HL-60 (cell line): ENCODE measurements at regions not wholly inside any gene's neighbourhood (a gene's known extent, or its start where the extent isn't known, plus 50 kb on each side); places are given as distances from the start of the nearest gene placed in this dataset.

Source experiments
- DNase-seq, 2 experiments: peaks; one replicate each; pipeline ENCODE4 v3.0.0-alpha.2; 2010 to 2020; ENCODE audit warnings: low read depth in 1 of 2, low spot score in 1 of 2
- H3K27ac ChIP-seq: fragments of 250-450 bp; sonication (Bioruptor Pico); replicated peaks from 2 replicates; pipeline ENCODE4 v1.5.1; 2020; ENCODE audit warnings: mild to moderate bottlenecking, moderate library complexity
- H3K27me3 ChIP-seq: fragments of 250-450 bp; sonication (Bioruptor Pico); 2 replicates; pipeline ENCODE4 v1.5.1; 2021; ENCODE audit warnings: mild to moderate bottlenecking, moderate library complexity; ENCODE audit not compliant: insufficient read depth, poor library complexity, severe bottlenecking
- H3K4me3 ChIP-seq: replicated peaks from 2 replicates; pipeline ENCODE4 v1.5.1; 2011; ENCODE audit warnings: mild to moderate bottlenecking, control low read depth, low read length; ENCODE audit not compliant: insufficient read depth
- GABPA ChIP-seq: IDR thresholded peaks from 2 replicates; pipeline ENCODE4 v1.6.1; 2012; ENCODE audit warnings: low read depth
- POLR2AphosphoS5 ChIP-seq: IDR thresholded peaks from 2 replicates; pipeline ENCODE4 v1.6.1; 2012; ENCODE audit warnings: low read depth
- SPI1 ChIP-seq: IDR thresholded peaks from 2 replicates; pipeline ENCODE4 v1.6.1; 2012; ENCODE audit warnings: low read depth, mild to moderate bottlenecking, borderline replicate concordance
- TF ChIP-seq, protein P1 (sequence below): IDR thresholded peaks from 2 replicates; pipeline ENCODE4 v1.6.1; 2012; ENCODE audit warnings: low read depth; ENCODE audit not compliant: insufficient replicate concordance
- TF ChIP-seq, protein P2 (sequence below): IDR thresholded peaks from one replicate; pipeline ENCODE4 v1.5.1; 2011; ENCODE audit warnings: low read length, control low read depth, inconsistent platforms; ENCODE audit not compliant: insufficient read depth

DNA sequence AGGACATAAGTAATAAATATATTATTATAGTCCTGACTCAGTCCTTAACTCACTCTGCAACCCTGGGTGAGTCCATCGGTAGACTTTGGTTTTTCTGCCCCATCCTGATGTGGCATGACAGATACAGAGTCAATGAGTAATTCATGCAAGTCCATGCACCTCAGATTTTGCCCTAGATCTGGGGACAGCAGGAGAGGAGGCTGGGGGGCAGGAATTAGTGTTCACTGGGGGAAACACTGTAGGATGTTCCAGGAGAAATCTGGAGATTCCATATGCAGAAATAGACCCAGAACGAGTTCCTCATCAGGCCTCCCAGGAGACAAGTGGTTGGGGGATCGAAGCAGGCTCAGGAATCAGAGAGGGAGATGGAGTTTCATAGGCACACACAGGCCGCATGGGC, 150.8 kb downstream of the DICER1 start:
- no peaks in the 10 kb centered on the region for H3K27me3 ChIP-seq
- no peak for DNase-seq
- TF ChIP-seq POLR2AphosphoS5 (no peak), SPI1 (no peak), GABPA (no peak)
- no peak overlapping the region for H3K27ac ChIP-seq
- H3K4me3 ChIP-seq = no peak overlapping the region

DNA sequence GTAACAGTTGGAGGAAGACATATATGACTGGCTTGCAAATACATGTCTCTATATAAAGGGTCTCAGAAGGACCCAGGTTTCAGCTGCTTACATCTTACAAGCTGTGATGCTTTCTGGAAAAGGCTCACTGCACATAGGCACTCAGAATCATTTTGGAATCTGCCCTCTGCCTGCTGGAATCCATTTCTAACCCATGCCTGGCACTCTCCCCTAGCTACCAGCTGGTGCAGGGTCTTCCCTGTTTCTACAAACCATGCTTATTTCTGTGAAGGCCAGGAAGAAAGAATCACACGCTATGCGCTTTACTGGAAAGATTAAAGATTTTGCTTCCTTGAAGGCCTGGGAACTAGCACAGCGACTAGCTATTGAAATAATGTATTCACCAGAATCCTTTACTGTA, 151.3 kb downstream of the DICER1 start:
- no peak for DNase-seq
- H3K27me3 ChIP-seq = no peaks in the 10 kb centered on the region
- H3K27ac ChIP-seq = no peak overlapping the region
- TF ChIP-seq, protein P1, sequence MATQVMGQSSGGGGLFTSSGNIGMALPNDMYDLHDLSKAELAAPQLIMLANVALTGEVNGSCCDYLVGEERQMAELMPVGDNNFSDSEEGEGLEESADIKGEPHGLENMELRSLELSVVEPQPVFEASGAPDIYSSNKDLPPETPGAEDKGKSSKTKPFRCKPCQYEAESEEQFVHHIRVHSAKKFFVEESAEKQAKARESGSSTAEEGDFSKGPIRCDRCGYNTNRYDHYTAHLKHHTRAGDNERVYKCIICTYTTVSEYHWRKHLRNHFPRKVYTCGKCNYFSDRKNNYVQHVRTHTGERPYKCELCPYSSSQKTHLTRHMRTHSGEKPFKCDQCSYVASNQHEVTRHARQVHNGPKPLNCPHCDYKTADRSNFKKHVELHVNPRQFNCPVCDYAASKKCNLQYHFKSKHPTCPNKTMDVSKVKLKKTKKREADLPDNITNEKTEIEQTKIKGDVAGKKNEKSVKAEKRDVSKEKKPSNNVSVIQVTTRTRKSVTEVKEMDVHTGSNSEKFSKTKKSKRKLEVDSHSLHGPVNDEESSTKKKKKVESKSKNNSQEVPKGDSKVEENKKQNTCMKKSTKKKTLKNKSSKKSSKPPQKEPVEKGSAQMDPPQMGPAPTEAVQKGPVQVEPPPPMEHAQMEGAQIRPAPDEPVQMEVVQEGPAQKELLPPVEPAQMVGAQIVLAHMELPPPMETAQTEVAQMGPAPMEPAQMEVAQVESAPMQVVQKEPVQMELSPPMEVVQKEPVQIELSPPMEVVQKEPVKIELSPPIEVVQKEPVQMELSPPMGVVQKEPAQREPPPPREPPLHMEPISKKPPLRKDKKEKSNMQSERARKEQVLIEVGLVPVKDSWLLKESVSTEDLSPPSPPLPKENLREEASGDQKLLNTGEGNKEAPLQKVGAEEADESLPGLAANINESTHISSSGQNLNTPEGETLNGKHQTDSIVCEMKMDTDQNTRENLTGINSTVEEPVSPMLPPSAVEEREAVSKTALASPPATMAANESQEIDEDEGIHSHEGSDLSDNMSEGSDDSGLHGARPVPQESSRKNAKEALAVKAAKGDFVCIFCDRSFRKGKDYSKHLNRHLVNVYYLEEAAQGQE = no peak
- TF ChIP-seq SPI1 = no peak
- TF ChIP-seq POLR2AphosphoS5 = no peak
- no peak for TF ChIP-seq GABPA
- TF ChIP-seq, protein P2, sequence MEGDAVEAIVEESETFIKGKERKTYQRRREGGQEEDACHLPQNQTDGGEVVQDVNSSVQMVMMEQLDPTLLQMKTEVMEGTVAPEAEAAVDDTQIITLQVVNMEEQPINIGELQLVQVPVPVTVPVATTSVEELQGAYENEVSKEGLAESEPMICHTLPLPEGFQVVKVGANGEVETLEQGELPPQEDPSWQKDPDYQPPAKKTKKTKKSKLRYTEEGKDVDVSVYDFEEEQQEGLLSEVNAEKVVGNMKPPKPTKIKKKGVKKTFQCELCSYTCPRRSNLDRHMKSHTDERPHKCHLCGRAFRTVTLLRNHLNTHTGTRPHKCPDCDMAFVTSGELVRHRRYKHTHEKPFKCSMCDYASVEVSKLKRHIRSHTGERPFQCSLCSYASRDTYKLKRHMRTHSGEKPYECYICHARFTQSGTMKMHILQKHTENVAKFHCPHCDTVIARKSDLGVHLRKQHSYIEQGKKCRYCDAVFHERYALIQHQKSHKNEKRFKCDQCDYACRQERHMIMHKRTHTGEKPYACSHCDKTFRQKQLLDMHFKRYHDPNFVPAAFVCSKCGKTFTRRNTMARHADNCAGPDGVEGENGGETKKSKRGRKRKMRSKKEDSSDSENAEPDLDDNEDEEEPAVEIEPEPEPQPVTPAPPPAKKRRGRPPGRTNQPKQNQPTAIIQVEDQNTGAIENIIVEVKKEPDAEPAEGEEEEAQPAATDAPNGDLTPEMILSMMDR = no peak
- no peak overlapping the region for H3K4me3 ChIP-seq

DNA sequence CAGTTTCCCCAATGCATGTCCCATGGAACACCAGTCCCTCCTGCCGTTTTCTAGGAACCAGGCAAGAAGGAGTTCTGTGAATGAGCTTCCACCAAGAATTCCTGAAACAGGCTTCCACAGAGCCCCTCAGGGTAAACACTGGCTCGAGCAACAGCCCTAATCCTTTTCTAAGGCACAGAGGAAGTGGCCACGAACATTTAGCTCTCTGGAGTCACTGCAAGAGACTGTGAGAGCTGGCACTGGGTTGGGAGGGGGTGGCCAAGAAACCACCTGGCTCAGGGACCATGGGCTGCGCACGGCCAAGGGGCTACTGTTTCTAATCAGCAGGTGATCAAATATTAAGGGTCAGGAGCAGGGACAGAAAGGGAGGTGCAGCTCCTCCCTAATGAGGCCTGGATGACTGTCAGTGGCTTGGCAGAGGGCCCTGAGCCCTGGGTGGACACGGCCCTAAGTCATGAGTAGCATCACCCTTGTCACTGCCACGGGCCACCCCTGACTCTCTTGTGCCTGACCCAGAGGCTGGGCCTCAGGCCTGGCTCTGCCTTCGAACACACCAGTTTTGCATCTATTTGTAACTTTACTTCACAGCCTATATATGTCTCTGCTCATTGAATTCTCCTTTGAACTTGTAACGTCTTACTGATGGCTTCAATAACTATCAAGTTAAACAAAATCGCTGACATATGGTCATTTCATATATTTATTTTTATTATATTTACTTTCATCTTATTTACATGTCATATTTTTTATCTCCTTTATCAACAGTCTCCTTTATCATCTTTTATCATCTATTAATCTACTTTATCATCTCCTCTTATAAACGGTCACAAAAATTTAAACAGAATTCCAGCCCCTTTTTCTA, 154.0 kb downstream of the DICER1 start:
- H3K27ac ChIP-seq = no peak overlapping the region
- no peaks in the 10 kb centered on the region for H3K27me3 ChIP-seq
- DNase-seq = no peak
- no peak overlapping the region for H3K4me3 ChIP-seq
- TF ChIP-seq SPI1 (no peak), POLR2AphosphoS5 (no peak), GABPA (no peak)
- TF ChIP-seq, protein P2 = no peak
- TF ChIP-seq, protein P1 = no peak

DNA sequence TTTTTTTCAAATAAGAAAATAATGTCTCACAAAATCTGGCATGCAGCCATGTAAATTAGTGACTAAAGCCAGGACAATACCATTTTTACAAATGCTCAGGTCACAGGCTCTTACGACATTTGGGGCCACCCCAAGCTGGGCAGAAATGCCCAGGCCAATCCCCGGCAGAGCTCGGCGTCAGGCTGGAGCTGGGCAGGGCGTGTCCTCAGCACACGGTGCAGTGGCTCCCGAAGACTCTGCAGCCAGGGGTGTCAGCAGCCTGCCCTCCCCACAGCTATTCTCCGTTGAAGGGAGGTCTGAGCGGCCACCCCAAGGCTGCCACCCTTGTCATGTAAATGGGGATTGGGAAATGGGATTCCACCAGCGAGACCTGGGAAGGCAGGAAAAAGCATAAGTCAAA, 158.6 kb downstream of the DICER1 start:
- no peak overlapping the region for H3K4me3 ChIP-seq
- TF ChIP-seq, protein P1 = no peak
- no peak for TF ChIP-seq SPI1
- no peak for TF ChIP-seq GABPA
- TF ChIP-seq, protein P2 = no peak
- TF ChIP-seq POLR2AphosphoS5 = no peak
- DNase-seq = no peak
- no peaks in the 10 kb centered on the region for H3K27me3 ChIP-seq
- H3K27ac ChIP-seq = no peak overlapping the region
